HL-60 (cell line): ENCODE measurements at regions not wholly inside any gene's neighbourhood (a gene's known extent, or its start where the extent isn't known, plus 50 kb on each side); places are given as distances from the start of the nearest gene placed in this dataset.

Experiments used
- GABPA ChIP-seq: IDR thresholded peaks from 2 replicates; pipeline ENCODE4 v1.6.1; 2012; ENCODE audit warnings: low read depth
- POLR2AphosphoS5 ChIP-seq: IDR thresholded peaks from 2 replicates; pipeline ENCODE4 v1.6.1; 2012; ENCODE audit warnings: low read depth
- TF ChIP-seq, protein P1 (sequence below): IDR thresholded peaks from one replicate; pipeline ENCODE4 v1.5.1; 2011; ENCODE audit warnings: low read length, control low read depth, inconsistent platforms; ENCODE audit not compliant: insufficient read depth
- TF ChIP-seq, protein P2 (sequence below): IDR thresholded peaks from 2 replicates; pipeline ENCODE4 v1.6.1; 2012; ENCODE audit warnings: low read depth; ENCODE audit not compliant: insufficient replicate concordance

DNA sequence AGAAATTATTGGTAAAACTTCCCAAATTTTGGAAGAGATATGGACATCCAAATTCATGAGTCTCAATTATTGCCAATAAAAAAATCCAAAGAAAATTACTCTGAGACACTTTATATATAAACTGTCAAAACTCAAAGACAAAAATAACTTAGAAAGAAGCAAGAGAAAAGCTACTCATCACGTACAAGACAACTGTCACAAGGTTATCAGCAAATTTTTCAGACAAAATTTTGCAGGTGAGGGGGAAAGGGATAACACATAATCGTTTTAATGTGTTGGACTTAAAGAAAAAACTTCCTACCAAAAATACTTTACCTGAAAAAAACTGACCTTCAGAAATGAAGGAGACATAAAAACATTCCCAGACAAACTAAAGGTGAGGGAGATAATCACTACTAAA, 272.5 kb downstream of the THBS2 start:
- TF ChIP-seq, protein P1, sequence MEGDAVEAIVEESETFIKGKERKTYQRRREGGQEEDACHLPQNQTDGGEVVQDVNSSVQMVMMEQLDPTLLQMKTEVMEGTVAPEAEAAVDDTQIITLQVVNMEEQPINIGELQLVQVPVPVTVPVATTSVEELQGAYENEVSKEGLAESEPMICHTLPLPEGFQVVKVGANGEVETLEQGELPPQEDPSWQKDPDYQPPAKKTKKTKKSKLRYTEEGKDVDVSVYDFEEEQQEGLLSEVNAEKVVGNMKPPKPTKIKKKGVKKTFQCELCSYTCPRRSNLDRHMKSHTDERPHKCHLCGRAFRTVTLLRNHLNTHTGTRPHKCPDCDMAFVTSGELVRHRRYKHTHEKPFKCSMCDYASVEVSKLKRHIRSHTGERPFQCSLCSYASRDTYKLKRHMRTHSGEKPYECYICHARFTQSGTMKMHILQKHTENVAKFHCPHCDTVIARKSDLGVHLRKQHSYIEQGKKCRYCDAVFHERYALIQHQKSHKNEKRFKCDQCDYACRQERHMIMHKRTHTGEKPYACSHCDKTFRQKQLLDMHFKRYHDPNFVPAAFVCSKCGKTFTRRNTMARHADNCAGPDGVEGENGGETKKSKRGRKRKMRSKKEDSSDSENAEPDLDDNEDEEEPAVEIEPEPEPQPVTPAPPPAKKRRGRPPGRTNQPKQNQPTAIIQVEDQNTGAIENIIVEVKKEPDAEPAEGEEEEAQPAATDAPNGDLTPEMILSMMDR, result no peak
- TF ChIP-seq, protein P2, sequence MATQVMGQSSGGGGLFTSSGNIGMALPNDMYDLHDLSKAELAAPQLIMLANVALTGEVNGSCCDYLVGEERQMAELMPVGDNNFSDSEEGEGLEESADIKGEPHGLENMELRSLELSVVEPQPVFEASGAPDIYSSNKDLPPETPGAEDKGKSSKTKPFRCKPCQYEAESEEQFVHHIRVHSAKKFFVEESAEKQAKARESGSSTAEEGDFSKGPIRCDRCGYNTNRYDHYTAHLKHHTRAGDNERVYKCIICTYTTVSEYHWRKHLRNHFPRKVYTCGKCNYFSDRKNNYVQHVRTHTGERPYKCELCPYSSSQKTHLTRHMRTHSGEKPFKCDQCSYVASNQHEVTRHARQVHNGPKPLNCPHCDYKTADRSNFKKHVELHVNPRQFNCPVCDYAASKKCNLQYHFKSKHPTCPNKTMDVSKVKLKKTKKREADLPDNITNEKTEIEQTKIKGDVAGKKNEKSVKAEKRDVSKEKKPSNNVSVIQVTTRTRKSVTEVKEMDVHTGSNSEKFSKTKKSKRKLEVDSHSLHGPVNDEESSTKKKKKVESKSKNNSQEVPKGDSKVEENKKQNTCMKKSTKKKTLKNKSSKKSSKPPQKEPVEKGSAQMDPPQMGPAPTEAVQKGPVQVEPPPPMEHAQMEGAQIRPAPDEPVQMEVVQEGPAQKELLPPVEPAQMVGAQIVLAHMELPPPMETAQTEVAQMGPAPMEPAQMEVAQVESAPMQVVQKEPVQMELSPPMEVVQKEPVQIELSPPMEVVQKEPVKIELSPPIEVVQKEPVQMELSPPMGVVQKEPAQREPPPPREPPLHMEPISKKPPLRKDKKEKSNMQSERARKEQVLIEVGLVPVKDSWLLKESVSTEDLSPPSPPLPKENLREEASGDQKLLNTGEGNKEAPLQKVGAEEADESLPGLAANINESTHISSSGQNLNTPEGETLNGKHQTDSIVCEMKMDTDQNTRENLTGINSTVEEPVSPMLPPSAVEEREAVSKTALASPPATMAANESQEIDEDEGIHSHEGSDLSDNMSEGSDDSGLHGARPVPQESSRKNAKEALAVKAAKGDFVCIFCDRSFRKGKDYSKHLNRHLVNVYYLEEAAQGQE, result no peak
- no peak for TF ChIP-seq POLR2AphosphoS5
- TF ChIP-seq GABPA, result no peak
